K562 (cell line): ENCODE measurements at regions not wholly inside any gene's neighbourhood (a gene's known extent, or its start where the extent isn't known, plus 50 kb on each side); places are given as distances from the start of the nearest gene placed in this dataset.

ENCODE experiments used
- ATAC-seq: fragments of 200-7000 bp; cut with Tn5 transposase; 3 replicates; pipeline ENCODE4 v1.9.1; 2020; ENCODE audit warnings: moderate library complexity
- BruUV-seq: library from RNA; stranded (reverse); fragments of 400-500 nt; replicated peaks from 2 replicates; lab custom pipeline; 2021; lab: Mats Ljungman, UMichigan
- CTCF ChIA-PET: fragments of 300-600 bp; formaldehyde crosslinking; extraction: SDS; loops from one replicate; lab custom pipeline; 2021; ENCODE audit warnings: low intra/inter-chr PET ratio; lab: Yijun Ruan, JAX
- POLR2A ChIA-PET: fragments of 300-600, 350-650 bp; sonication (Branson Sonifier 250); formaldehyde crosslinking; extraction: SDS; loops from one replicate; lab custom pipeline; 2021; ENCODE audit warnings: antibody characterized with exemption, inconsistent platforms; lab: Yijun Ruan, JAX
- DNase-seq, 4 experiments: peaks; one replicate each; pipeline versions ENCODE4 v3.0.0 to v3.0.0-alpha.2; 2011 to 2018; ENCODE audit warnings: low spot score in 3 of 4, mixed read lengths in 3 of 4; ENCODE audit errors: extremely low read depth in 1 of 4
- FAIRE-seq: peaks from 2 replicates; lab custom pipeline; 2011; peaks lifted over from hg19 to GRCh38; lab: Jason Lieb, UNC
- H2AFZ ChIP-seq: 2 replicates; pipeline ENCODE4 v1.6.0; 2011; ENCODE audit warnings: low read depth, low read length, control low read depth, inconsistent platforms
- H3K27ac ChIP-seq: fragments of 200-600 bp; 3 replicates; pipeline ENCODE4 v1.8.0; 2011; ENCODE audit warnings: low read depth, mild to moderate bottlenecking, control low read depth, inconsistent platforms, low read length, moderate library complexity, mixed read lengths; ENCODE audit errors: extremely low read depth
- H3K27me3 ChIP-seq, 2 experiments: fragments of 300-600 bp in 1 of 2; 2 replicates in 1 of 2; 3 replicates in 1 of 2; pipeline versions ENCODE4 v1.6.0 to v1.8.0; 2011; ENCODE audit warnings: inconsistent platforms in 2 of 2, low read length in 2 of 2, mild to moderate bottlenecking in 1 of 2, mixed read lengths in 1 of 2, moderate library complexity in 1 of 2; ENCODE audit not compliant: control insufficient read depth in 2 of 2, insufficient read depth in 2 of 2
- H3K36me3 ChIP-seq: fragments of 300-600 bp; 3 replicates; pipeline ENCODE4 v1.8.0; 2011; ENCODE audit warnings: mild to moderate bottlenecking, low read length, inconsistent platforms; ENCODE audit not compliant: control insufficient read depth, insufficient read depth
- H3K4me1 ChIP-seq, 2 experiments: fragments of 200-600 bp in 1 of 2; replicated peaks in 1 of 2; 2 replicates in 1 of 2; 3 replicates in 1 of 2; pipeline versions ENCODE4 v1.5.1 to v1.8.0; 2011; ENCODE audit warnings: inconsistent platforms in 2 of 2, low read length in 2 of 2, mild to moderate bottlenecking in 1 of 2, mixed read lengths in 1 of 2, moderate library complexity in 1 of 2; ENCODE audit not compliant: control insufficient read depth in 2 of 2, insufficient read depth in 2 of 2
- H3K4me2 ChIP-seq: 2 replicates; pipeline ENCODE4 v1.6.1; 2011; ENCODE audit warnings: low read length, control low read depth, inconsistent platforms, mixed read lengths; ENCODE audit not compliant: insufficient read depth
- H3K4me3 ChIP-seq: fragments of 200-600 bp; sonication (generic), shearing (Covaris generic); 2 replicates; pipeline ENCODE4 v1.5.1; 2016; ENCODE audit warnings: control low read depth, inconsistent platforms
- H3K79me2 ChIP-seq: fragments of 200-600 bp; 3 replicates; pipeline ENCODE4 v1.8.0; 2011; ENCODE audit warnings: low read length, inconsistent platforms; ENCODE audit not compliant: control insufficient read depth, insufficient read depth
- H3K9ac ChIP-seq, 2 experiments: 2 replicates each; pipeline versions ENCODE4 v1.6.0 to v1.6.1; 2011; ENCODE audit warnings: low read depth in 2 of 2, low read length in 2 of 2, control low read depth in 1 of 2, inconsistent platforms in 1 of 2, mild to moderate bottlenecking in 1 of 2, mixed read lengths in 1 of 2; ENCODE audit not compliant: insufficient read depth in 1 of 2
- H3K9me1 ChIP-seq: one replicate; pipeline ENCODE4 v1.6.0; 2011; ENCODE audit warnings: inconsistent platforms, mild to moderate bottlenecking, low read length, moderate library complexity; ENCODE audit not compliant: control insufficient read depth, insufficient read depth
- H3K9me3 ChIP-seq: replicated peaks from 2 replicates; pipeline ENCODE4 v1.5.1; 2011; ENCODE audit warnings: low read depth, low read length, inconsistent platforms; ENCODE audit not compliant: control insufficient read depth, insufficient read depth
- H4K20me1 ChIP-seq: replicated peaks from 2 replicates; pipeline ENCODE4 v1.6.1; 2011; ENCODE audit warnings: low read length, inconsistent platforms, mixed read lengths; ENCODE audit not compliant: control insufficient read depth, insufficient read depth
- ATF6 ChIP-seq: sonication (generic); formaldehyde crosslinking; IDR thresholded peaks from 2 replicates; pipeline ENCODE4 v1.4.0; 2020; ENCODE audit warnings: mild to moderate bottlenecking, missing genetic modification reagents
- MIER1 ChIP-seq: fragments of 450-650 bp; IDR thresholded peaks from 2 replicates; pipeline ENCODE4 v1.6.1; 2016; ENCODE audit warnings: antibody characterized with exemption, mild to moderate bottlenecking, low read depth
- PTBP1 ChIP-seq: fragments of 200-400 bp; formaldehyde crosslinking; IDR thresholded peaks from 2 replicates; pipeline ENCODE4 v1.6.1; 2017; ENCODE audit warnings: low read depth, low read length
- RBBP5 ChIP-seq: fragments of 200-600 bp; sonication (generic); IDR thresholded peaks from 2 replicates; pipeline ENCODE4 v1.6.1; 2012; ENCODE audit warnings: borderline replicate concordance, mild to moderate bottlenecking, low read length, control low read depth, inconsistent platforms; ENCODE audit not compliant: insufficient read depth, poor library complexity, severe bottlenecking
- RBM22 ChIP-seq: fragments of 200-400 bp; formaldehyde crosslinking; IDR thresholded peaks from 2 replicates; pipeline ENCODE4 v1.6.1; 2018; ENCODE audit warnings: low read length, low read depth; ENCODE audit not compliant: poor library complexity, severe bottlenecking
- RCOR1 ChIP-seq, 2 experiments: IDR thresholded peaks; 2 replicates each; pipeline ENCODE4 v1.6.1; 2012; ENCODE audit warnings: low read depth in 2 of 2, low read length in 2 of 2, borderline replicate concordance in 1 of 2, improper control_type of control experiment in 1 of 2
- TEAD1 ChIP-seq, 2 experiments: fragments of 450-650 bp in 1 of 2; sonication (generic) in 1 of 2; formaldehyde crosslinking; IDR thresholded peaks; 2 replicates each; pipeline versions ENCODE4 v1.4.0 to v1.8.0; 2020 to 2022; ENCODE audit warnings: mild to moderate bottlenecking in 2 of 2, missing genetic modification reagents in 1 of 2
- ZNF354B ChIP-seq: fragments of 250-450 bp; sonication (Bioruptor Pico); IDR thresholded peaks from 2 replicates; pipeline ENCODE4 v1.4.0; 2020
- ZNF77 ChIP-seq: fragments of 250-450 bp; sonication (Bioruptor Pico); IDR thresholded peaks from 2 replicates; pipeline ENCODE4 v1.5.0; 2020
- WGBS: fragments of 100-300 bp; shearing (Covaris generic); methylation state at CpG from one replicate; pipeline ENCODE4 v1.1.6; 2016; ENCODE audit warnings: low coverage, mixed read lengths; ENCODE audit not compliant: insufficient coverage; ENCODE audit errors: missing lambda C conversion rate; 5-methylcytosine and 5-hydroxymethylcytosine counted together
- in situ Hi-C: fragments of 300-500 bp; cut with MboI; formaldehyde crosslinking; loops from 4 replicates; pipeline ENCODE4 v1.15.0; 2018; ENCODE audit warnings: inconsistent platforms, mixed read lengths
- intact Hi-C: fragments of 100-400 bp; cut with micrococcal nuclease; formaldehyde crosslinking; loops from 2 replicates; pipeline ENCODE4 v1.14.2; 2022

DNA sequence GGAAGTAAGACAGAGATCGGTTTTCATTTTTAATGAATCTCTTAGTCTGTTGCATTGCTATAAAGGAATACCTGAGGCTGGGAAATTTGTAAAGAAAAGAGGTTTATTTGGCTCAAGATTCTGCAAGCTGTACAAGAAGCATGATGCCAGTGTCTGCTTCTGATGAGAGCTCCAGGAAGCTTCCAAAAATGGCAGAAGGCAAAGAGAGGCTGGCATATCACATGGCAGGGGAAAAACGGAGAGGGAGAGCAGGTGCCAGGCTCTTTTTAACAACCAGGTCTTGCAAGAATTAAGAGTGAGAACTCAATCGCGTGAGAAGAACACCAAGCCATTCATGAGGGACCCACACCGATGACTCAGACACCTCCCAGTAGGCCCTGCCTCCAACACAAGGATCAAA, 125.0 kb upstream of the THSD7A start:
- no peak overlapping the region for H2AFZ ChIP-seq
- H3K36me3 ChIP-seq = no peaks in the 10 kb centered on the region
- no peaks in the 10 kb centered on the region for H3K4me1 ChIP-seq
- 0% methylated on average over 5 of the region's 5 CpGs for WGBS
- H3K27ac ChIP-seq = no peak overlapping the region
- FAIRE-seq = no peak
- no peak overlapping the region for H3K4me3 ChIP-seq
- H3K9me3 ChIP-seq = no peaks in the 10 kb centered on the region; the same call in 1 of the 2 replicates
- no TSS peak for BruUV-seq
- H3K9me1 ChIP-seq = no peaks in the 10 kb centered on the region
- H3K4me2 ChIP-seq = no peak overlapping the region
- no peak for DNase-seq
- no peaks in the 10 kb centered on the region for H4K20me1 ChIP-seq
- H3K27me3 ChIP-seq = no peaks in the 10 kb centered on the region
- in situ Hi-C loops = no loop called here
- CTCF ChIA-PET = no interaction called here
- TF ChIP-seq PTBP1 (no peak), RBBP5 (no peak), MIER1 (no peak), ZNF354B (no peak), RCOR1 (IDR thresholded peaks at IDR 0.05; ENCODE audit: borderline replicate concordance in 1 of 2, low read depth in 2 of 2, low read length in 2 of 2) (no peak), ZNF77 (no peak)
- TF ChIP-seq, all 486 proteins: peak for 0
- POLR2A ChIA-PET = no interaction called here
- ATAC-seq = no peak
- Histone ChIP-seq H3K79me2 (no peaks in the 10 kb centered on the region), H3K9ac (no peak overlapping the region)
- intact Hi-C loops = no loop called here

DNA sequence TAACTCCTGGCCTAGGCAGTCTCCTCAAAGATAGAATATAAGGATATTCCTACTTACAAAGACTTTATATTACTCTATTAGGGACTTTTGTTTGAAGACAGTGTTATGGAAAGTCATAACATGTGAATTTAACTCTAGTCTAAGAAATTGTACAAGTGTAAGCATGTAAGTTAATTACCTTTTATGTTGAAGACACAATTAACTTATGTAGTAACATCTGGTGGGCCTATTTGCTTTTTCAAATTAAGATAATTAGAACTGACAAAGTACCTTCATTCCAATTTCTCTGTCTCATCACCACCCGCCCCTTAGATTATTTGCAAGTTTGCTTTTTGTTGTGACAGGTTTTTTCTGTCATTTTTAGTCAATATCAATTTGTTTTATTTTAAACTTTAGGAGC, 126.0 kb upstream of the THSD7A start:
- intact Hi-C loops = no loop called here
- no peak for ATAC-seq
- Histone ChIP-seq H3K4me1 (no peaks in the 10 kb centered on the region), H3K9ac (no peak overlapping the region), H4K20me1 (no peaks in the 10 kb centered on the region), H3K9me3 (no peaks in the 10 kb centered on the region; the same call in 1 of the 2 replicates), H3K4me2 (no peak overlapping the region), H3K36me3 (no peaks in the 10 kb centered on the region), H3K79me2 (no peaks in the 10 kb centered on the region)
- in situ Hi-C loops = no loop called here
- FAIRE-seq = no peak
- POLR2A ChIA-PET = no interaction called here
- TF ChIP-seq RBM22 (no peak), TEAD1 (CRISPR knock-in tag; IDR thresholded peaks at IDR 0.05) (no peak), ATF6 (no peak)
- TF ChIP-seq, all 486 proteins: peak for 0
- CTCF ChIA-PET = no interaction called here
- H3K9me1 ChIP-seq = no peaks in the 10 kb centered on the region
- BruUV-seq = no TSS peak
- no peak overlapping the region for H2AFZ ChIP-seq
- no peak overlapping the region for H3K27ac ChIP-seq
- no peak overlapping the region for H3K4me3 ChIP-seq
- H3K27me3 ChIP-seq = no peaks in the 10 kb centered on the region
- WGBS = 0% methylated on average over 1 of the region's 1 CpG
- DNase-seq = no peak
